Common myeloid progenitor, CD34-positive (primary cell): ENCODE measurements at regions not wholly inside any gene's neighbourhood (a gene's known extent, or its start where the extent isn't known, plus 50 kb on each side); places are given as distances from the start of the nearest gene placed in this dataset.

Source experiments
- CTCF ChIA-PET: fragments of 350-600 bp; sonication (Branson Sonifier 250); formaldehyde crosslinking; loops from one replicate; lab custom pipeline; 2021; ENCODE audit warnings: antibody characterized with exemption; lab: Charles Lee
- POLR2A ChIA-PET: fragments of 350-600 bp; sonication (Branson Sonifier 250); formaldehyde crosslinking; loops from one replicate; lab custom pipeline; 2021; ENCODE audit warnings: antibody characterized with exemption; lab: Charles Lee
- DNase-seq, 3 donors: peaks; one replicate each; pipeline versions ENCODE4 v3.0.0 to v3.0.0-alpha.2; 2013
- H3K27ac ChIP-seq, 2 experiments: 1 replicate in 1 of 2; 2 replicates in 1 of 2; pipeline ENCODE4 v1.7.0; 2013; ENCODE audit warnings: inconsistent platforms in 2 of 2, low read length in 2 of 2, mild to moderate bottlenecking in 2 of 2, low read depth in 1 of 2, moderate library complexity in 1 of 2; ENCODE audit not compliant: severe bottlenecking in 2 of 2, insufficient read depth in 1 of 2, poor library complexity in 1 of 2
- H3K27me3 ChIP-seq, 5 experiments: replicated peaks in 2 of 5; 1 replicate in 3 of 5; 2 replicates in 2 of 5; pipeline versions ENCODE4 v1.6.1 to v1.7.0; 2013; ENCODE audit warnings: low read length in 4 of 5, mild to moderate bottlenecking in 2 of 5, moderate library complexity in 2 of 5, inconsistent platforms in 1 of 5; ENCODE audit not compliant: insufficient read depth in 5 of 5, control insufficient read depth in 4 of 5
- H3K36me3 ChIP-seq, 4 experiments: 1 replicate in 2 of 4; 2 replicates in 2 of 4; pipeline versions ENCODE4 v1.6.1 to v1.7.0; 2013; ENCODE audit warnings: low read length in 3 of 4, control low read depth in 1 of 4, mild to moderate bottlenecking in 1 of 4; ENCODE audit not compliant: control insufficient read depth in 4 of 4, insufficient read depth in 4 of 4
- H3K4me1 ChIP-seq, 4 experiments: 1 replicate in 3 of 4; 2 replicates in 1 of 4; pipeline versions ENCODE4 v1.6.1 to v1.7.1; 2013; ENCODE audit warnings: low read length in 3 of 4, mild to moderate bottlenecking in 3 of 4, control low read depth in 1 of 4, inconsistent platforms in 1 of 4, moderate library complexity in 1 of 4; ENCODE audit not compliant: control insufficient read depth in 4 of 4, insufficient read depth in 4 of 4; ENCODE audit errors: control extremely low read depth in 1 of 4
- H3K4me3 ChIP-seq, 7 experiments: 1 replicate in 4 of 7; 2 replicates in 3 of 7; pipeline versions ENCODE4 v1.5.1 to v1.7.0; 2013; ENCODE audit warnings: mild to moderate bottlenecking in 7 of 7, low read length in 6 of 7, moderate library complexity in 6 of 7, inconsistent platforms in 2 of 7, low read depth in 2 of 7, control low read depth in 1 of 7; ENCODE audit not compliant: insufficient read depth in 4 of 7, control insufficient read depth in 1 of 7; ENCODE audit errors: extremely low read depth in 1 of 7
- H3K9me3 ChIP-seq, 5 experiments: 1 replicate in 4 of 5; 2 replicates in 1 of 5; pipeline versions ENCODE4 v1.6.1 to v1.7.1; 2013; ENCODE audit warnings: low read length in 4 of 5, mild to moderate bottlenecking in 2 of 5, inconsistent platforms in 1 of 5, low read depth in 1 of 5, moderate library complexity in 1 of 5; ENCODE audit not compliant: control insufficient read depth in 4 of 5, insufficient read depth in 2 of 5; ENCODE audit errors: control extremely low read depth in 1 of 5
- WGBS: methylation state at CpG from one replicate; pipeline ENCODE4 v1.1.5; 2013; ENCODE audit not compliant: insufficient coverage; 5-methylcytosine and 5-hydroxymethylcytosine counted together

- DNase-seq = no peak
- Histone ChIP-seq H3K9me3 (no peaks in the 10 kb centered on the region), H3K27ac (no peak overlapping the region), H3K4me3 (no peak overlapping the region), H3K4me1 (no peaks in the 10 kb centered on the region), H3K27me3 (no peaks in the 10 kb centered on the region), H3K36me3 (no peaks in the 10 kb centered on the region)
- ChIA-PET CTCF (no interaction called here), POLR2A (no interaction called here)
Measured at GRCh38 chr7:96870934-96871333, 134.4 kb upstream of the DLX6 start.

DNA sequence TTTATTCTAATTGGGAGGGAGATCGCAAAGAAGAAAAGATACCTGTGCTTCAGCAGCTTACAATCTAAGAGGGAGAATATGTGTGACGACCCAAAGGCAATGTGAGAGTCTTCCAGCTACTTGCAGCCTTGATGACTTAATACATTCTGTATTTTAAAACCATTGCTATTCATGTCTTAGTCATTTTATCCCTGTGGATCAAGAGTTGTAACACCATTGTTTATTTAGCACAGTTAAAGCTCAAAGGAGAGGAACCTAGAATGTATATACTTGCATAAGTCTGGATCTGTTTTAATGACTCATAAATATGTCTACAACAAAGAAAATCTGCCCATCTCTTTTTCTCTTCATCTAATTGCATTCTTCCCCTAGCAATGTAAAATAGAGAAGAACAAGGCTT is 117.9 kb upstream of the DLX6 start:
- Histone ChIP-seq H3K4me1 (no peaks in the 10 kb centered on the region), H3K9me3 (no peaks in the 10 kb centered on the region), H3K4me3 (no peak overlapping the region), H3K36me3 (no peaks in the 10 kb centered on the region), H3K27me3 (no peaks in the 10 kb centered on the region), H3K27ac (no peak overlapping the region)
- ChIA-PET CTCF (interaction anchor here (1.4 kb wide), 1 partner anchor 21 kb away, joined by 3 read pairs; no protein-coding TSS in a partner anchor), POLR2A (no interaction called here)
- 100% methylated on average over 1 of the region's 2 CpGs for WGBS
- DNase-seq = no peak

DNA sequence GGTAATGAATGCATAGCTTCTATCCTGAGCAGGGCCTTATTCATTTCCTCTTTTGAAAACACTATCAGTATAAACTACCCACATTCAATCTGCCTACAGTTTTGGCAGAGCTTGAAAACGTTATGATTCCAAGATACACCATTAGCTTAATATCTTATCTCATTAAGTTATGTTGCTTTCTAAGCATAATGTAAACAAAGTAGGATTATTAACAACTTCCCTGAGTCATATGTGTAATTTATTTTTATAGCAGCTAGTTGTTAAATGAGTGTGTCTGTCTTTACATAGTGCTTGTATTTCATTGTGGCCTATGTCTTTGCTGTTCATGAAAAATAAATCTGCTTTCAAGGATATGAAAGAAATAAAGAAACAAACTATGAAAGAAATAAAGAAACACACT is 106.2 kb upstream of the DLX6 start:
- ChIA-PET CTCF (no interaction called here), POLR2A (no interaction called here)
- Histone ChIP-seq H3K9me3 (no peaks in the 10 kb centered on the region), H3K36me3 (no peaks in the 10 kb centered on the region), H3K27ac (no peak overlapping the region), H3K27me3 (peaks cover 0 to 2% (median 0%) of the 10 kb centered on the region in 5 experiments), H3K4me1 (no peaks in the 10 kb centered on the region), H3K4me3 (no peak overlapping the region)
- WGBS = no CpG with 5 or more reads among the region's 1 CpG
- no peak for DNase-seq

- Histone ChIP-seq H3K9me3 (no peaks in the 10 kb centered on the region), H3K4me1 (no peaks in the 10 kb centered on the region), H3K36me3 (no peaks in the 10 kb centered on the region), H3K27ac (no peak overlapping the region), H3K4me3 (no peak overlapping the region), H3K27me3 (peaks cover 0 to 2% (median 0%) of the 10 kb centered on the region in 5 experiments)
- ChIA-PET POLR2A (no interaction called here), CTCF (no interaction called here)
- DNase-seq = no peak
- WGBS = 89% methylated on average over 2 of the region's 3 CpGs
Measured at GRCh38 chr7:96901822-96902445, 103.4 kb upstream of the DLX6 start.

- ChIA-PET CTCF (no interaction called here), POLR2A (no interaction called here)
- Histone ChIP-seq H3K27me3 (peaks cover 0 to 2% (median 0%) of the 10 kb centered on the region in 5 experiments), H3K4me3 (no peak overlapping the region), H3K36me3 (no peaks in the 10 kb centered on the region), H3K27ac (no peak overlapping the region), H3K4me1 (no peaks in the 10 kb centered on the region), H3K9me3 (no peaks in the 10 kb centered on the region)
- no peak for DNase-seq
Measured at GRCh38 chr7:96903906-96904305, 101.4 kb upstream of the DLX6 start.

GRCh38 chr7:96910486-96910885 is 94.9 kb upstream of the DLX6 start:
- H3K9me3 ChIP-seq = no peaks in the 10 kb centered on the region

GRCh38 chr7:96915029-96915428 is 90.3 kb upstream of the DLX6 start:
- ChIA-PET CTCF (no interaction called here), POLR2A (no interaction called here)
- no peak for DNase-seq
- WGBS = 100% methylated on average over 1 of the region's 1 CpG
- Histone ChIP-seq H3K36me3 (no peaks in the 10 kb centered on the region), H3K9me3 (no peaks in the 10 kb centered on the region), H3K4me1 (no peaks in the 10 kb centered on the region), H3K4me3 (no peak overlapping the region), H3K27me3 (no peaks in the 10 kb centered on the region), H3K27ac (no peak overlapping the region)

More at GRCh38 chr7:96910486-96910885, 94.9 kb upstream of the DLX6 start:
- 93% methylated on average over 2 of the region's 3 CpGs for WGBS
- Histone ChIP-seq H3K4me3 (no peak overlapping the region), H3K27ac (no peak overlapping the region), H3K27me3 (no peaks in the 10 kb centered on the region), H3K4me1 (no peaks in the 10 kb centered on the region), H3K36me3 (no peaks in the 10 kb centered on the region)
- DNase-seq = no peak
- CTCF ChIA-PET = no interaction called here
- POLR2A ChIA-PET = no interaction called here
